Stomach smooth muscle (tissue), 2 donors: ENCODE measurements at regions not wholly inside any gene's neighbourhood (a gene's known extent, or its start where the extent isn't known, plus 50 kb on each side); places are given as distances from the start of the nearest gene placed in this dataset.

Experiments used
- H3K27ac ChIP-seq: one replicate; pipeline ENCODE4 v1.7.0; 2013; ENCODE audit warnings: mild to moderate bottlenecking, low read length, inconsistent platforms
- H3K27me3 ChIP-seq, 2 donors: one replicate each; pipeline ENCODE4 v1.7.0; 2013; ENCODE audit warnings: low read length in 2 of 2; ENCODE audit not compliant: insufficient read depth in 2 of 2, control insufficient read depth in 1 of 2
- H3K36me3 ChIP-seq, 2 donors: one replicate each; pipeline ENCODE4 v1.7.0; 2013; ENCODE audit warnings: low read length in 2 of 2; ENCODE audit not compliant: control insufficient read depth in 2 of 2, insufficient read depth in 2 of 2
- H3K4me1 ChIP-seq: one replicate; pipeline ENCODE4 v1.7.0; 2013; ENCODE audit warnings: low read length; ENCODE audit not compliant: control insufficient read depth, insufficient read depth
- H3K4me3 ChIP-seq, 2 donors: one replicate each; pipeline ENCODE4 v1.7.0; 2013; ENCODE audit warnings: low read length in 2 of 2
- H3K9ac ChIP-seq, 2 donors: one replicate each; pipeline ENCODE4 v1.7.0; 2013; ENCODE audit warnings: low read length in 2 of 2, mild to moderate bottlenecking in 1 of 2
- H3K9me3 ChIP-seq, 2 donors: one replicate each; pipeline ENCODE4 v1.7.0; 2013; ENCODE audit warnings: low read length in 2 of 2; ENCODE audit not compliant: control insufficient read depth in 2 of 2
- donor health status: healthy.
- donor health status: Pancreatic carcinoma.

DNA sequence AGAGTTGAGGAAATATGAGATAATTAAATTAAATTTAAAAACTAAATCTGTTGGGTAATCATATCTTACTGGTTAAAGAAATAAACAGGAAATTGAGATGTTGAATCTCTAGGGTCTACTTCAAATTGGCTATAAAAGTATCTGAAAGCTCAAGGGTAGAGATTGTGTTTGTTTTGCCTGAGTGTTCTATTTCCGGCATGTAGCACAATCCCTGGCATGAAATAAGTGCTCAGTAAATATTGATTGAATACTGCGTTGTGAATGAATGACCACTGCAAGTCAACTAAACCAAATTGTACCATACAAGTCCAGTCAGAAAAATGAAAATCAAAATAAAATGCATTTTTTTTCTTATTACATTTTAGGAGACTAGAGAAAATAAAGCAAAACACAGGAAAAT lies 709.8 kb downstream of the EPM2A start:
- H3K27me3 ChIP-seq: no peaks in the 10 kb centered on the region
- no peak overlapping the region for H3K4me3 ChIP-seq

DNA sequence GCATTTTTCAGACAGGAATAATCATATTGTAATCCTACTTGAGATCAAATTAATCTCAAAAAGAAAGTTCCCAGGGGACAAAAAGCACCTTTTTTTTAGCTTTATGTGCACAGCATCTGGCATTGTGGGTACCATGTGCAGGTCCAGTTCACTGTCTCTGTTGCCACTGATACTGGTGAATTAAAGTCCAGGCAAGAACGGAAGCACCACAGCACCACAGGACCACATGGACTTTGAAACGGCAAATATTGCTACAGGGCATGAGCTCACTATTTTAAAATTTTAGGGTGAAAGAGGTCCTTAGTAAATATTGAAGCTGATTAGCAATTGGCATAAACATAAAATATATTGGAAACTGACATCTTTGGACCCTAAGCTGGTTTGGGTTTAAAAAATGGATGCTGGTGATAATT lies 709.0 kb downstream of the EPM2A start:
- no peak overlapping the region for H3K27ac ChIP-seq
- H3K36me3 ChIP-seq: no peaks in the 10 kb centered on the region
- no peaks in the 10 kb centered on the region for H3K27me3 ChIP-seq
- H3K4me3 ChIP-seq: no peak overlapping the region
- H3K9ac ChIP-seq: no peak overlapping the region
- H3K4me1 ChIP-seq: no peaks in the 10 kb centered on the region
- no peaks in the 10 kb centered on the region for H3K9me3 ChIP-seq

More for the DNA sequence above, 709.8 kb downstream of the EPM2A start:
- H3K9me3 ChIP-seq: no peaks in the 10 kb centered on the region
- H3K9ac ChIP-seq: no peak overlapping the region
- no peak overlapping the region for H3K27ac ChIP-seq
- no peaks in the 10 kb centered on the region for H3K4me1 ChIP-seq
- H3K36me3 ChIP-seq: no peaks in the 10 kb centered on the region

DNA sequence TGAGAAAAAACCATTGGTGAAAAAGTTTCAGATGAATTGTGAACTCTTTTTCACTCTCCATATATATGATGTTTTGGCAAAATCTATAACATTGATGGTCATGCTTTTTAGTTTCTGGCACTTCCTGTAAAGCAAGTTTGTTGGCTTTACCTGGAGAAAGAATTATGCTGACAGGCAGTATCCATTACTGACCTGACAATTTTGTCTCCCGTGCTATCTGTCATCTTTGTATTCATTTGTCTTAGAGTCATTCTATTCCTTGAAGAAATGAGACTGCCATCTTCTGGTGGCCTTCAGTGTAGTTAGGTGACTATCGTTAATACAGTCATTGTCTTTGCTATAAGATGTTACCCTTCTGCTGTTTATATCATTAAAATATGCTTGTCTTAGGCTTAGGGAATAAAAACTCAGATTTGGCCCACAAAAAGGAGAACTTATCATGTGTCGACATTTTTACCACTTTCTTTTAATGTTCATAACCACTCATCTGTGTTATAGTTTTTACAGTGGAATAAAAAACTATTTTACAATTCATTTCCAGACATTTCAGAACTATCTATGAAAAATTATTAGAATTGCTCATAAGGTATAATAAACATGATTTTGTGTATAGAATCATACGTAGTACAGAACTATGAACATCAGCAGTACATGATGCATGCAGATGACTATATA lies 707.0 kb downstream of the EPM2A start:
- no peaks in the 10 kb centered on the region for H3K4me1 ChIP-seq
- no peak overlapping the region for H3K27ac ChIP-seq
- H3K27me3 ChIP-seq: no peaks in the 10 kb centered on the region
- no peaks in the 10 kb centered on the region for H3K36me3 ChIP-seq
- H3K9me3 ChIP-seq: no peaks in the 10 kb centered on the region
- H3K9ac ChIP-seq: no peak overlapping the region
- H3K4me3 ChIP-seq: no peak overlapping the region

- no peak overlapping the region for H3K27ac ChIP-seq
- no peaks in the 10 kb centered on the region for H3K36me3 ChIP-seq
- no peak overlapping the region for H3K4me3 ChIP-seq
- H3K4me1 ChIP-seq: no peaks in the 10 kb centered on the region
- H3K9ac ChIP-seq: no peak overlapping the region
- no peaks in the 10 kb centered on the region for H3K27me3 ChIP-seq
- H3K9me3 ChIP-seq: no peaks in the 10 kb centered on the region
These were observed 704.3 kb downstream of the EPM2A start for GRCh38 chr6:145031001-145031400.

DNA sequence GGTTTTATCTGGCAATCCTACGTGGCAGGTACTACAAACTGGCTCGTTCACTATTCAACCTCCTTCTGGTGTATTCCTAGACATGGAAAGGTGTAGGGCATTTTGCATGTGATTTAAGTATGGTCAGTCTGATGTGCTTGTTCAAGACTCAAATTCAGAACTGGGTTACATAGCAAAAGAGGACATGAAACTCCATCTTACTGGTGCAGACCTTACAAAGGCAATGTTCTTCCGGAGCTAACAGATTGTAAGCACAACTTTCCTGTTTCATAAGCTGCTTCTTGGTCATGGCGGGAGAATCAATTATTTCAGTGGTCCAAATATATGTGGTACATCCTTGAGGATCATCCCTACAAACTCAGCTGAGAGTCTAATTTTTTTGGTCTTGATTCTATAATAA lies 703.4 kb downstream of the EPM2A start:
- Histone ChIP-seq H3K36me3 (no peaks in the 10 kb centered on the region), H3K9ac (no peak overlapping the region), H3K4me3 (no peak overlapping the region)

DNA sequence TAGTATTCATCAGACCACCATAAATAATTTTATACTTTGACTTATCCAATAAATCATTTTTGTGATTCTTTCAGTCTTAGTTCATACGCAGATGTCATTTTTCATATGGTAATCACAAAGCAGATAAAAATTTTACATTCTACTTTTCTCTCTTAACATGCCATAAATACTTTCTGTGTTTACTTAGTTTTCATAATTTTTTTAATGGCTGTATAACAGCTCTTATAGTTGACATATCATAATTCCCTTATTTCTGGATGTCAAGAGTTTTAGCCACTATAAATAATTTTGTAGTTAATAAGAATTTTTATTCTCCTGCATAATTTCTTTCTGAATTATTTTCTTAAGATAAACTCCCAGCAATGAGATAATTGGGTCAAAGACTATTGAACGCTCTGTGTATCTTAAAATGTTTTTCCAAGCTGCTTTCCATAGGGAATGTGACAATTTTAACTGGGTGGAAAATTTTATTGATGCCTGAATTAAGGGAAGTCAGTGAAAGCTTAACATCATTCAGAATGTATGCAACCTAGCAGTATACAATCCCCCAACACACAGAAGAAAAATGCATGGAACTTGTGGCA lies 702.7 kb downstream of the EPM2A start:
- Histone ChIP-seq H3K36me3 (no peaks in the 10 kb centered on the region), H3K9ac (no peak overlapping the region), H3K4me1 (no peaks in the 10 kb centered on the region), H3K9me3 (no peaks in the 10 kb centered on the region), H3K4me3 (no peak overlapping the region), H3K27ac (no peak overlapping the region), H3K27me3 (no peaks in the 10 kb centered on the region)

More for the DNA sequence above, 703.4 kb downstream of the EPM2A start:
- Histone ChIP-seq H3K9me3 (no peaks in the 10 kb centered on the region), H3K27ac (no peak overlapping the region), H3K4me1 (no peaks in the 10 kb centered on the region), H3K27me3 (no peaks in the 10 kb centered on the region)

DNA sequence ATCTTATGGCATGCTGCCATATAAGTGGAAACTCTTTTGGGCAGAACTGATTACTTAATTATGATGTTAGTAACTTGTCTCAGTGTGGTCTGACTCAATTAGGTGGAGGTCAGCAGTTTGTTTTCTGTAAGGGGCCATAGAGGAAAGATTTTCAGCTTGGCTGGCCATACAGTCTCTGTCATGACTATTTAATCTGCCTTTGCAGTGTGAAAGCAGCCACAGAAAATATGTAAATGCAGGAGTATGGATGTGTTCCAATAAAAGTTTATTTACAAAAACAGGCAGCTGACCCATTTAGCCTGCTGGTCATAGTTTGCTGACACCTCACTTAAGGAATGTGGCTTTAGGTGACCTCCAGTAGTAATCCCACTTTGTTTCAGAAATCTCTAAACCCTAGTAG lies 700.7 kb downstream of the EPM2A start:
- no peaks in the 10 kb centered on the region for H3K36me3 ChIP-seq
- no peak overlapping the region for H3K27ac ChIP-seq
- no peaks in the 10 kb centered on the region for H3K9me3 ChIP-seq
- no peak overlapping the region for H3K9ac ChIP-seq
- H3K4me1 ChIP-seq: no peaks in the 10 kb centered on the region
- no peak overlapping the region for H3K4me3 ChIP-seq
- H3K27me3 ChIP-seq: no peaks in the 10 kb centered on the region

DNA sequence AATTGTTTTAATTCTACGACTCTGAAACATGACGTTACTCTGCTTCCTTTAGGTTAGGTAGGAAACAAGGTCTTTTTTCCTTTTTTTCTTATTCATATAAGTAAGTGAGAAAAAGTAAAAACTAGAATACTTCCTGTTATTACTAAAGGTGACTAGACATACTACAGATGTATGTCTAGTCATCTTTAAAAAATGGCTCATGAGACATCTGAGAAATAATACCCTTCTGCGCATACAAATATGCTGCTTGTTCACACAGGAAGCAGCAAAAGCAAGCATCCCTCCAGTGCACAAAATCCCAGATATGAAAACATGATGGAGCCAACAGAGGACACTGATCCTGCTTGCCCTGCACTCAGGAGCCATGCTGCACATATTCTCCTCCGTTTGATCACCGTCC lies 699.1 kb downstream of the EPM2A start:
- H3K4me3 ChIP-seq: no peak overlapping the region
- no peaks in the 10 kb centered on the region for H3K27me3 ChIP-seq
- no peak overlapping the region for H3K9ac ChIP-seq
- no peaks in the 10 kb centered on the region for H3K4me1 ChIP-seq
- no peaks in the 10 kb centered on the region for H3K9me3 ChIP-seq
- no peaks in the 10 kb centered on the region for H3K36me3 ChIP-seq
- H3K27ac ChIP-seq: no peak overlapping the region

DNA sequence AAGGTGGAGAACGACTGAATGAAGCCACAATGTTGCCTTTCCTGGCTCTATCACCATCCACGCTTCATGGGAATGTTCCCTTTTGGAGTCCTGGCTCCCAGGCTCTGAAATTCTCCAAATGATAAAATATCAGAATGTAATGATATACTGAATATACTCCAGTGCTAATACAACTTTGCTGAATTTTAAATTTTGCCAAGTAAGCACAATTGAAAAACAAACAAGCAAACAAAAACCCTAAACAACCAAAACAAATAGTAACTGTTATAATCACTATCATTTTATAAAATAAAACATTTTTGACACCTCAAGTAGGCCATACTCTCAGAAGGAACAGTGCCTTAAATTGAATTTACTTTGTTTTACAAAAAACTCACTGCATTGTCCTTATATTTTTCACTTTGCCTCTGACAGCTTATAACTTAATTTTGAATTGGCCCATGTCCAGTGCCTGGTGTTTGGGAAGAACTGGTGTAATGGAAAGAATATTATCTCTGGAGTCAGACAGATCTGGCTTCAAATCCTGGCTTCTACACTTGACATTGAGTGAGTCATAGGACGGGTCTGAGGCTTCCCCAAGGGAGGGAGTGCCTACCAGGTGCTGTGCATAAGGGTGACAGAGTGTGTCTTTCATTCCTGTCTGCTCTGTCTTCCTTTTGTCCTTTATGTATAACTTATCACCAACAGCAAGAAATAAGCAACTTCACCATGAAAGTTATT lies 698.3 kb downstream of the EPM2A start:
- Histone ChIP-seq H3K9ac (no peak overlapping the region), H3K4me3 (no peak overlapping the region), H3K27me3 (no peaks in the 10 kb centered on the region), H3K36me3 (no peaks in the 10 kb centered on the region), H3K4me1 (no peaks in the 10 kb centered on the region), H3K9me3 (no peaks in the 10 kb centered on the region), H3K27ac (no peak overlapping the region)

DNA sequence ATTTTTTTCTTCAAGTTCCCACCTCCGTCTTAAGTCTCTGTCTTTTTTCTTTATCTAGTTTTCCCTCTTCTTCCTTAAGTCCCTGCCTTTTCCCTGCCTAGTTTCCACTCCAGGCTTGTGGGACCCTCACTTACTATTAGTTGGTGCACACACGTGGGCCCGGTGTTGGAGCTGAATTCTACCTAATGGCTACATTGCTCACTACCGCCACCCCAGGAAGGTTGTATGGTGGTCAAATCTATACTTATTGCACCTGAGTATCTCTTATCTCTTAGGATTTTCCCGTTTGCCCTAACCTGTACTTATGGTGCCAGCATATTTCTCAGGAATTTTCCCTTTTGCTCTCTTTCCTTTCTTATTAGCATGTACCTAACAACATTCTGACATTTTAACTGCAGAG lies 692.8 kb downstream of the EPM2A start:
- no peaks in the 10 kb centered on the region for H3K4me1 ChIP-seq
- no peaks in the 10 kb centered on the region for H3K9me3 ChIP-seq
- H3K36me3 ChIP-seq: no peaks in the 10 kb centered on the region
- no peak overlapping the region for H3K9ac ChIP-seq
- no peak overlapping the region for H3K27ac ChIP-seq
- H3K4me3 ChIP-seq: no peak overlapping the region
- no peaks in the 10 kb centered on the region for H3K27me3 ChIP-seq
